RWPE1 (cell line): ENCODE measurements at regions not wholly inside any gene's neighbourhood (a gene's known extent, or its start where the extent isn't known, plus 50 kb on each side); places are given as distances from the start of the nearest gene placed in this dataset.

Source experiments
- CTCF ChIA-PET: fragments of 350-600 bp; sonication (Branson Sonifier 250); formaldehyde crosslinking; extraction: SDS; loops from one replicate; lab custom pipeline; 2021; lab: Yijun Ruan, JAX
- POLR2A ChIA-PET: fragments of 400-600 bp; formaldehyde crosslinking; extraction: SDS; loops from one replicate; lab custom pipeline; 2020; ENCODE audit warnings: antibody characterized with exemption; ENCODE audit not compliant: low non-redundant PET; lab: Yijun Ruan, JAX
- DNase-seq: peaks from one replicate; pipeline ENCODE4 v3.0.0; 2012; ENCODE audit warnings: low spot score
- H3K27ac ChIP-seq: fragments of 450-650 bp; 2 replicates; pipeline ENCODE4 v1.5.1; 2017
- CTCF ChIP-seq: fragments of 450-650 bp; conservative IDR thresholded peaks from 2 replicates; pipeline ENCODE4 v1.5.1; 2017; ENCODE audit warnings: low read depth, mild to moderate bottlenecking

DNA sequence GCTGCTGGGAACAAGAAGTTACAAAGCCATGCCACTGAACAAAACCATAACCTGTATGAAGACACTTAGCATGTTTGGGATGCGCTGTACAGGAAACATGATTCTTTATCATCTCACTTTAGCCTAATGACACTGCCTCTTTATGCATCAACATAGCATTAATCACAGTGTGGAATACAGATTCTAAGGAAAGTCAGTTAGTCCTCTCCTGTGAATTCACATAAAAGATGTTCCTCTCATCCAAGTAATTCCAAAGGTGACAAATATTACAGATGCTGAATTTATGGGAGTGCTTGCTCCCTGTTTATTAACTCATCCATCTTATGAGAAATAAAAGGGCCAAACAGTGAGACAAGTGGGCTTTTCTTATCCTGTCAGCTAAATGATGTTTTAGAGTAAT, 1677.7 kb downstream of the EFNA5 start:
- CTCF ChIA-PET, result no interaction called here
- H3K27ac ChIP-seq, result no peak overlapping the region
- TF ChIP-seq CTCF, result no peak
- POLR2A ChIA-PET, result no interaction called here
- no peak for DNase-seq

DNA sequence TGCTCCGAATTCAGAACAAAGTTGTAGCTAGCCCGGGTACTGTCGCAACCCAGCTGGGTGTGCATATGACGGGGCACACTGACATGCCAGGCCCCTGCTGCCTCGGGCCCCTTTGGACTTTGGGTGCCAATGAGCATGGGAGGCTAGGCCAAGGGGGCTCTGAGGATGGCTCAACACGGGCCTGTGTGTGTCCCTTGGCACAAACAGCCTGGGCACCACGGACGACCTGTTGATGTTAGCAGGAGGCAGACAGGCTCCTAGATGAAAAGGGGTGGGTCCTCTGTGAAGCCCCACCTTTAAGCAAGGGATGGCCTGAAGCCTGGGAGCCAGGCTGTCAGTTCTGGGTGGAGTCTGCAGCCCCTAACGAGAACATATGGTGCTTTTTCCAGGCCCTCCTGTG, 1688.2 kb downstream of the EFNA5 start:
- CTCF ChIA-PET, result no interaction called here
- no peak for TF ChIP-seq CTCF
- no peak for DNase-seq
- no peak overlapping the region for H3K27ac ChIP-seq
- POLR2A ChIA-PET, result no interaction called here

- ChIA-PET POLR2A (no interaction called here), CTCF (no interaction called here)
- TF ChIP-seq CTCF, result no peak
- DNase-seq, result no peak
- H3K27ac ChIP-seq, result no peak overlapping the region
Measured at GRCh38 chr5:105978011-105978410, 1692.7 kb downstream of the EFNA5 start.

DNA sequence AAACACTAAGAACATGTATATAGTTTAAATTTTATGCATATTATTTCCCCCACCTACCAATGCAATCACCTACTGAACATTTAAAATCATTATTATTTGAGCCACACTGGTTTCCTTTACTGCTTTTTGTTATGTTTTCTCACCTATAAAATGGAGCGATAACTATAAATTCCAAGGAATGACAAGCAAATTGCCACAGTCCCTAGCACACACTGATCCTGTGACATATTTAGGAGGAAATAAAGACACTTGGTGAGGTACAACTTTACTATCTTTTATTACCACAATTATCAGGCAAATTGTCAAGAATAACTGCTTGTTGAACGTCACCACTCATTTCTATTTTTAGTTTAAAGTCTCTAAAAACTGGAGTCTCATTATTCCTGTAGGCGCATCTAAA, 1693.6 kb downstream of the EFNA5 start:
- H3K27ac ChIP-seq, result no peak overlapping the region
- DNase-seq, result no peak
- CTCF ChIA-PET, result no interaction called here
- POLR2A ChIA-PET, result no interaction called here
- no peak for TF ChIP-seq CTCF

DNA sequence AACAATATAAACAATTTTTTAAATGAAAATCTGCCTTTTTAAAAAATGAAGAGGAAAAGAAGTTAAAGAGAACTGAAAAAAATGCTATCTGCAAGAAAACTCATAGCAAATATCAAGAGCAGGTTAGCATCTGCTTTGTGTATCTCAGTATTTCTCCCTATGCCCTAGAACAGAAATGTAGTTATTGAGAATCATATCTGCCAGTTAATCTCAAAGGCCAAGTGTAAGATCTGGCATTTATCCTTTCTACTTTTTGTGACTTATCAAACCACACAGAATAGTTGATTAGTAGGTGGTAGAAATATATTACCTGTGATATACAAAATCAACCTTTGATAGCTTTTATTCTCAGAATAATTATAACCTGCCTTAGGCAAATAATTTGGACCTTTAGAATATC, 1699.8 kb downstream of the EFNA5 start:
- CTCF ChIA-PET, result no interaction called here
- POLR2A ChIA-PET, result no interaction called here
- no peak for TF ChIP-seq CTCF
- no peak overlapping the region for H3K27ac ChIP-seq
- DNase-seq, result no peak

DNA sequence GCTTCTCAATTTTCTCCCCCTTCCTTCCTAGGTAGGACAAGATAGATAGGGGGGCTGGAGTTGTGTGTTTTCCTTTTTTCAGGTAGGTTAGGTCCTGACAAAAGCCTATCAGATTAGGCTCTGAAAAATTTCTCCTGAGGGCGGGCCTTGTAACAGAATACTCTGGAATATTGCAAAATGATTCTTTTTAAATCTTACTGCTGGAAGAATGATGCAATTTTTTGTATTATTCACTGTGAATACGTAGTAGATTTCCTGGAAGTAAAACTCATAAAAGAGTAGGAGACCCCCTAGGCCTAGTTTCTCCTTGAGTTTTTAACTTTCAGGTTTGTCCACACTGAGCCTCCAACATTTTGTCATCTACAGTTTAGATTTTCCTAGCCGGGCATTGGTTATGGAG, 1701.8 kb downstream of the EFNA5 start:
- POLR2A ChIA-PET, result no interaction called here
- H3K27ac ChIP-seq, result no peak overlapping the region
- no peak for DNase-seq
- CTCF ChIA-PET, result no interaction called here
- TF ChIP-seq CTCF, result no peak
